HUES64 (cell line): ENCODE measurements at regions not wholly inside any gene's neighbourhood (a gene's known extent, or its start where the extent isn't known, plus 50 kb on each side); places are given as distances from the start of the nearest gene placed in this dataset.
"Not testable (repeated sequence)": the region's sequence is repeated elsewhere in the genome, so short reads cannot be mapped to it uniquely, and the experiment has no call there.

Experiments used
- H3K27ac ChIP-seq: 2 replicates; pipeline ENCODE4 v1.7.0; 2013; ENCODE audit warnings: low read depth, low read length, inconsistent platforms
- H3K27me3 ChIP-seq: 2 replicates; pipeline ENCODE4 v1.6.1; 2013; ENCODE audit warnings: mild to moderate bottlenecking, low read length; ENCODE audit not compliant: insufficient read depth
- H3K36me3 ChIP-seq: 2 replicates; pipeline ENCODE4 v1.6.1; 2013; ENCODE audit warnings: mild to moderate bottlenecking, low read length; ENCODE audit not compliant: insufficient read depth
- H3K4me1 ChIP-seq: 2 replicates; pipeline ENCODE4 v1.6.1; 2013; ENCODE audit warnings: mild to moderate bottlenecking, low read length, moderate library complexity; ENCODE audit not compliant: insufficient read depth
- H3K4me3 ChIP-seq: 2 replicates; pipeline ENCODE4 v1.5.1; 2013; ENCODE audit warnings: mild to moderate bottlenecking, low read length, moderate library complexity
- H3K9ac ChIP-seq: 2 replicates; pipeline ENCODE4 v1.6.1; 2013; ENCODE audit warnings: mild to moderate bottlenecking, low read depth, low read length
- H3K9me3 ChIP-seq: 2 replicates; pipeline ENCODE4 v1.6.1; 2013; ENCODE audit warnings: low read depth, low read length; ENCODE audit not compliant: insufficient read depth
- WGBS: fragments of 150-250, 120-280 bp; methylation state at CpG from one replicate; pipeline ENCODE4 v1.1.7; 2013; ENCODE audit warnings: missing lambda C conversion rate; 5-methylcytosine and 5-hydroxymethylcytosine counted together

GRCh38 chr22:11253000-11253511, 4274.9 kb upstream of the OR11H1 start:
- no peaks in the 10 kb centered on the region for H3K36me3 ChIP-seq
- no peak overlapping the region for H3K9ac ChIP-seq
- H3K4me3 ChIP-seq, result no peak overlapping the region
- H3K27ac ChIP-seq, result no peak overlapping the region
- no peaks in the 10 kb centered on the region for H3K4me1 ChIP-seq
- H3K9me3 ChIP-seq, result no peaks in the 10 kb centered on the region
- WGBS, result 93% methylated on average over 48 of the region's 48 CpGs
- H3K27me3 ChIP-seq, result no peaks in the 10 kb centered on the region

- 94% methylated on average over 4 of the region's 8 CpGs for WGBS
- H3K36me3 ChIP-seq, H3K27ac ChIP-seq, H3K27me3 ChIP-seq, H3K9ac ChIP-seq, H3K4me3 ChIP-seq, H3K9me3 ChIP-seq, H3K4me1 ChIP-seq: not testable (repeated sequence)
Measured at GRCh38 chr22:11270981-11271380, 4257.0 kb upstream of the OR11H1 start.

GRCh38 chr22:11285116-11285838, 4242.7 kb upstream of the OR11H1 start:
- 91% methylated on average over 32 of the region's 32 CpGs for WGBS
- peaks cover 34% of the 10 kb centered on the region for H3K9me3 ChIP-seq
- H3K27ac ChIP-seq, H3K4me1 ChIP-seq, H3K9ac ChIP-seq, H3K36me3 ChIP-seq, H3K4me3 ChIP-seq, H3K27me3 ChIP-seq: not testable (repeated sequence)

GRCh38 chr22:11285839-11286205, 4242.2 kb upstream of the OR11H1 start:
- 72% methylated on average over 5 of the region's 5 CpGs for WGBS
- H3K9ac ChIP-seq, H3K27me3 ChIP-seq, H3K36me3 ChIP-seq, H3K4me3 ChIP-seq, H3K4me1 ChIP-seq, H3K27ac ChIP-seq: not testable (repeated sequence)
- H3K9me3 ChIP-seq, result peaks cover 40% of the 10 kb centered on the region

- 0 out of 2 replicates have a peak overlapping the region, but pooled peaks have one; percentile 19 for H3K4me3 ChIP-seq
- WGBS, result 87% methylated on average over 15 of the region's 15 CpGs
- not testable (repeated sequence) for H3K4me1 ChIP-seq
Measured at GRCh38 chr22:11288246-11289220, 4239.5 kb upstream of the OR11H1 start.

GRCh38 chr22:11298126-11298893, 4229.7 kb upstream of the OR11H1 start:
- H3K36me3 ChIP-seq, H3K27me3 ChIP-seq, H3K4me3 ChIP-seq, H3K4me1 ChIP-seq, H3K9ac ChIP-seq, H3K27ac ChIP-seq: not testable (repeated sequence)
- 60% methylated on average over 5 of the region's 5 CpGs for WGBS
- H3K9me3 ChIP-seq, result peaks cover 82% of the 10 kb centered on the region

More at GRCh38 chr22:11288246-11289220, 4239.5 kb upstream of the OR11H1 start:
- H3K9me3 ChIP-seq, result peaks cover 56% of the 10 kb centered on the region
- H3K27me3 ChIP-seq, H3K27ac ChIP-seq, H3K9ac ChIP-seq, H3K36me3 ChIP-seq: not testable (repeated sequence)

GRCh38 chr22:11302427-11302826, 4225.6 kb upstream of the OR11H1 start:
- not testable (repeated sequence) for H3K4me1 ChIP-seq, H3K4me3 ChIP-seq, H3K27ac ChIP-seq, H3K36me3 ChIP-seq, H3K9ac ChIP-seq, H3K27me3 ChIP-seq
- H3K9me3 ChIP-seq, result peaks cover 87% of the 10 kb centered on the region
- WGBS, result 81% methylated on average over 7 of the region's 7 CpGs

GRCh38 chr22:11302904-11303303, 4225.1 kb upstream of the OR11H1 start:
- not testable (repeated sequence) for H3K27ac ChIP-seq
- peaks cover 85% of the 10 kb centered on the region for H3K9me3 ChIP-seq

GRCh38 chr22:11305179-11305578, 4222.8 kb upstream of the OR11H1 start:
- H3K4me3 ChIP-seq, H3K27ac ChIP-seq, H3K36me3 ChIP-seq, H3K4me1 ChIP-seq, H3K27me3 ChIP-seq, H3K9ac ChIP-seq: not testable (repeated sequence)
- 85% methylated on average over 7 of the region's 7 CpGs for WGBS
- peaks cover 85% of the 10 kb centered on the region for H3K9me3 ChIP-seq

More at GRCh38 chr22:11302904-11303303, 4225.1 kb upstream of the OR11H1 start:
- H3K36me3 ChIP-seq, H3K9ac ChIP-seq, H3K4me1 ChIP-seq, H3K27me3 ChIP-seq, H3K4me3 ChIP-seq: not testable (repeated sequence)
- 44% methylated on average over 1 of the region's 1 CpG for WGBS

- H3K36me3 ChIP-seq, H3K9ac ChIP-seq, H3K27me3 ChIP-seq, H3K4me1 ChIP-seq, H3K4me3 ChIP-seq, H3K27ac ChIP-seq: not testable (repeated sequence)
- WGBS, result 82% methylated on average over 5 of the region's 6 CpGs
- peaks cover 86% of the 10 kb centered on the region for H3K9me3 ChIP-seq
Measured at GRCh38 chr22:11306933-11307518, 4221.0 kb upstream of the OR11H1 start.
